IMR-90 (cell line): ENCODE measurements at regions not wholly inside any gene's neighbourhood (a gene's known extent, or its start where the extent isn't known, plus 50 kb on each side); places are given as distances from the start of the nearest gene placed in this dataset.
A peak's percentile ranks its signal among the peaks of the same experiment; 100 is the strongest.

Experiments
- CEBPB ChIP-seq: IDR thresholded peaks from 2 replicates; pipeline ENCODE4 v1.6.1; 2012; ENCODE audit warnings: low read depth, low read length, improper control_type of control experiment
- FOS ChIP-seq: fragments of 150-350 bp; IDR thresholded peaks from 2 replicates; pipeline ENCODE4 v1.6.1; 2016; ENCODE audit warnings: low read depth, low read length
- NFE2L2 ChIP-seq: fragments of 150-350 bp; IDR thresholded peaks from 2 replicates; pipeline ENCODE4 v1.6.1; 2016; ENCODE audit warnings: low read depth, mild to moderate bottlenecking, low read length
- POLR2A ChIP-seq: IDR thresholded peaks from 2 replicates; pipeline ENCODE4 v1.6.1; 2012; ENCODE audit warnings: mild to moderate bottlenecking, low read depth, low read length
- RAD21 ChIP-seq: IDR thresholded peaks from 2 replicates; pipeline ENCODE4 v1.6.1; 2012; ENCODE audit warnings: low read length, improper control_type of control experiment
- RFX5 ChIP-seq: IDR thresholded peaks from 2 replicates; pipeline ENCODE4 v1.8.0; 2012; ENCODE audit warnings: low read depth, mild to moderate bottlenecking, low read length, moderate library complexity
- TF ChIP-seq, protein P1 (sequence below): conservative IDR thresholded peaks from 2 replicates; pipeline ENCODE4 v1.5.1; 2012; ENCODE audit warnings: mild to moderate bottlenecking, low read depth, low read length, improper control_type of control experiment
- TF ChIP-seq, protein P2 (sequence below): fragments of 150-350 bp; IDR thresholded peaks from 2 replicates; pipeline ENCODE4 v1.6.1; 2016; ENCODE audit warnings: low read depth, mild to moderate bottlenecking, low read length, moderate library complexity, borderline replicate concordance
- TF ChIP-seq, protein P3 (sequence below): fragments of 150-350 bp; IDR thresholded peaks from 2 replicates; pipeline ENCODE4 v1.6.1; 2017; ENCODE audit warnings: mild to moderate bottlenecking, antibody characterized with exemption, low read length, low read depth

DNA sequence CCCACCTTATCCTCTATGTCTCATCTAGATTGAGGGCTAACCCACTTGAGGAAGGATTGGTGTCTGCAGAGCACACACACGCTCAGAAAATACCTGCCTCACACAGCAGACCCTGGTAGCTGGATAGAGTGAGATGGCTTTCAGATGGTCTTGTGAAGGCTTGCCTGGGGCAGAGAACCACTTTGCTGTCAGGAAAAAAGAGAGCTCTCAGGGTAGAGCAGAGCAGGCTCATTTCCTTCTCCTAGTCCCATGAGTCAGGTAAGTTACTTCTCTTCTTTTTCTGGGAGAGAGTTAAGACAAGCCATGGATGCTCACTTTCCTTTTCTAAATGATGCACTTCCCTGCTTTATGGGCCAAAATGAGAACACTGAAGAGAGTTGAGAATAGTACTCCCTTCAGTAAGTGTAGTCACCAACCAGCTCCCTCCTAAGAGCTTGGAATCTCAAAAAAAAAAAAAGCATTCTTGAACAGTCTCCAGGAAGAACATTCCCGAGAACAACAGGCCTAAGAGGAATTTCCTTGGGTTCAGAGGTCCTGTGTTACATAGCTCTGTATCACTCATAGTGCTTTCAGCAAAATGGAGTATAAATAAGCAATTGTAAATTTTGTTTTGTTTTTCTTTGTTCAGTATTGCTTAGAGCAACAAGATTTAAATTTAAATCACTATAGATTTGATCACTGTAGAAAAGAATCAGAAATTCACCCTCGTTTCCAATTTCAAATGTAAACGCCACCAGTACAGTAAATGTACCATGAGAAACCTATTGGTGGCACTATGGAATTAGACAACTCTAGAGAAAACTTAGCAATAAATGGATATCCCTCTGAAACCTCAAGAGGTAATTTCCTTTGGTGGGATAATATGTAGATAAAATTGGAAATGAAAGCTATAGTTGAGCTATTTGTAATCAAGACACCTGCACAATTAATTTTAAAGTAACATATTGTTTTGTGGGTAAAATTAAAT lies 530.3 kb downstream of the RFPL4B start:
- TF ChIP-seq, protein P1, sequence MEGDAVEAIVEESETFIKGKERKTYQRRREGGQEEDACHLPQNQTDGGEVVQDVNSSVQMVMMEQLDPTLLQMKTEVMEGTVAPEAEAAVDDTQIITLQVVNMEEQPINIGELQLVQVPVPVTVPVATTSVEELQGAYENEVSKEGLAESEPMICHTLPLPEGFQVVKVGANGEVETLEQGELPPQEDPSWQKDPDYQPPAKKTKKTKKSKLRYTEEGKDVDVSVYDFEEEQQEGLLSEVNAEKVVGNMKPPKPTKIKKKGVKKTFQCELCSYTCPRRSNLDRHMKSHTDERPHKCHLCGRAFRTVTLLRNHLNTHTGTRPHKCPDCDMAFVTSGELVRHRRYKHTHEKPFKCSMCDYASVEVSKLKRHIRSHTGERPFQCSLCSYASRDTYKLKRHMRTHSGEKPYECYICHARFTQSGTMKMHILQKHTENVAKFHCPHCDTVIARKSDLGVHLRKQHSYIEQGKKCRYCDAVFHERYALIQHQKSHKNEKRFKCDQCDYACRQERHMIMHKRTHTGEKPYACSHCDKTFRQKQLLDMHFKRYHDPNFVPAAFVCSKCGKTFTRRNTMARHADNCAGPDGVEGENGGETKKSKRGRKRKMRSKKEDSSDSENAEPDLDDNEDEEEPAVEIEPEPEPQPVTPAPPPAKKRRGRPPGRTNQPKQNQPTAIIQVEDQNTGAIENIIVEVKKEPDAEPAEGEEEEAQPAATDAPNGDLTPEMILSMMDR: peak; percentile 35
- no peak for TF ChIP-seq CEBPB
- no peak for TF ChIP-seq RFX5
- TF ChIP-seq POLR2A: no peak
- TF ChIP-seq, protein P2, sequence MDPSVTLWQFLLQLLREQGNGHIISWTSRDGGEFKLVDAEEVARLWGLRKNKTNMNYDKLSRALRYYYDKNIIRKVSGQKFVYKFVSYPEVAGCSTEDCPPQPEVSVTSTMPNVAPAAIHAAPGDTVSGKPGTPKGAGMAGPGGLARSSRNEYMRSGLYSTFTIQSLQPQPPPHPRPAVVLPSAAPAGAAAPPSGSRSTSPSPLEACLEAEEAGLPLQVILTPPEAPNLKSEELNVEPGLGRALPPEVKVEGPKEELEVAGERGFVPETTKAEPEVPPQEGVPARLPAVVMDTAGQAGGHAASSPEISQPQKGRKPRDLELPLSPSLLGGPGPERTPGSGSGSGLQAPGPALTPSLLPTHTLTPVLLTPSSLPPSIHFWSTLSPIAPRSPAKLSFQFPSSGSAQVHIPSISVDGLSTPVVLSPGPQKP: no peak
- peak; percentile 25 for TF ChIP-seq RAD21
- no peak for TF ChIP-seq NFE2L2
- TF ChIP-seq FOS: no peak
- TF ChIP-seq, protein P3, sequence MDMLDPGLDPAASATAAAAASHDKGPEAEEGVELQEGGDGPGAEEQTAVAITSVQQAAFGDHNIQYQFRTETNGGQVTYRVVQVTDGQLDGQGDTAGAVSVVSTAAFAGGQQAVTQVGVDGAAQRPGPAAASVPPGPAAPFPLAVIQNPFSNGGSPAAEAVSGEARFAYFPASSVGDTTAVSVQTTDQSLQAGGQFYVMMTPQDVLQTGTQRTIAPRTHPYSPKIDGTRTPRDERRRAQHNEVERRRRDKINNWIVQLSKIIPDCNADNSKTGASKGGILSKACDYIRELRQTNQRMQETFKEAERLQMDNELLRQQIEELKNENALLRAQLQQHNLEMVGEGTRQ: no peak
